ENCODE measurements at regions not wholly inside any gene's neighbourhood (a gene's known extent, or its start where the extent isn't known, plus 50 kb on each side); places are given as distances from the start of the nearest gene placed in this dataset.

DNA sequence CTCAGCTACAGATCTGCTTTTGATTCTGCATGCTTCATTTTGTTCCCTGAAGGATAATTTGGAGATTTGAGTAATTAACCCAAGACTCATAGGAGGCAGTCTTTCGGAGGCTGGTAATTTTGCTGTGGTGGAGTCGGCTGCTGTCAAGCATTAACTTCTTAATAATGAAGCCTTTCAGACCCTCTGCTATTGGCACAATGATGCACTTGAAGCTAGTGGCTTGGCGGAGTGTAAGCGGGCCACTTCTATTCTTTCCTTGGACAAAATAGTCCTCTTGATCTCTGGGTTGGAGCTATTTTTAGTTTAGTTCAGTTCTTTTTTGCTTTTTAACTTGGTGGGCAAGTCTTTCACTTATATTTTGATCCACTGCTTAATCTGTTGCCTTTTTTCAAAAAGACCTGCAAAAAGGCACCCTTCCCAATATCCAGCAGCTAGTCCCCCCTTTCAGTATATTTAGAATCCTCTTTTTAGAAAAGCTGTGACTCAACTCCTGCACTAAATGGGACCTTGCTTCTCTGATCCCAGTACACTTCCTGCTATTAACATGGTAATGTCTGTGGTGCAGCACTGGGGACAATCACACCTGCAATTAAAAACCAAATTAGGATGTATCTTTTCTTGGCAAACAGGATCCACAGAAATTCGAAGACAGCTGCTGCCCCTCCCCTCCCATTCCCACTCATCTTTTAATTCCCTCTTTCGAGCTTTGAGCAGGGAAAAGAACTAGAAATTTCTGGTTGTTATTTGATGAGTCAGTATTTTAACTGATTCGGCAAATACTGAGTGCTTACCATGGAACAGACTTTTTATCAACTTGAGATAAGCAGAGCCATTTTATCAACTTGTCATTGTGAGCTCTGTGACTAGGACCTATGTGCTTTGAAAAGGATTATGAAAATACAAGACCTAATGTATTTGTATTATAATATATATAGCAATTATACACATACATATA lies 169.4 kb upstream of the ANKRD55 start:
- TF ChIP-seq, protein P1, sequence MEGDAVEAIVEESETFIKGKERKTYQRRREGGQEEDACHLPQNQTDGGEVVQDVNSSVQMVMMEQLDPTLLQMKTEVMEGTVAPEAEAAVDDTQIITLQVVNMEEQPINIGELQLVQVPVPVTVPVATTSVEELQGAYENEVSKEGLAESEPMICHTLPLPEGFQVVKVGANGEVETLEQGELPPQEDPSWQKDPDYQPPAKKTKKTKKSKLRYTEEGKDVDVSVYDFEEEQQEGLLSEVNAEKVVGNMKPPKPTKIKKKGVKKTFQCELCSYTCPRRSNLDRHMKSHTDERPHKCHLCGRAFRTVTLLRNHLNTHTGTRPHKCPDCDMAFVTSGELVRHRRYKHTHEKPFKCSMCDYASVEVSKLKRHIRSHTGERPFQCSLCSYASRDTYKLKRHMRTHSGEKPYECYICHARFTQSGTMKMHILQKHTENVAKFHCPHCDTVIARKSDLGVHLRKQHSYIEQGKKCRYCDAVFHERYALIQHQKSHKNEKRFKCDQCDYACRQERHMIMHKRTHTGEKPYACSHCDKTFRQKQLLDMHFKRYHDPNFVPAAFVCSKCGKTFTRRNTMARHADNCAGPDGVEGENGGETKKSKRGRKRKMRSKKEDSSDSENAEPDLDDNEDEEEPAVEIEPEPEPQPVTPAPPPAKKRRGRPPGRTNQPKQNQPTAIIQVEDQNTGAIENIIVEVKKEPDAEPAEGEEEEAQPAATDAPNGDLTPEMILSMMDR (IDR thresholded peaks at IDR 0.05; ENCODE audit: insufficient read depth, low read length), result no peak
- TF ChIP-seq POLR2AphosphoS5 (IDR thresholded peaks at IDR 0.05; ENCODE audit: low read depth) (no peak), GABPA (IDR thresholded peaks at IDR 0.05; ENCODE audit: low read depth) (no peak), SPI1 (IDR thresholded peaks at IDR 0.05; ENCODE audit: borderline replicate concordance, low read depth) (no peak)
- TF ChIP-seq, protein P2, sequence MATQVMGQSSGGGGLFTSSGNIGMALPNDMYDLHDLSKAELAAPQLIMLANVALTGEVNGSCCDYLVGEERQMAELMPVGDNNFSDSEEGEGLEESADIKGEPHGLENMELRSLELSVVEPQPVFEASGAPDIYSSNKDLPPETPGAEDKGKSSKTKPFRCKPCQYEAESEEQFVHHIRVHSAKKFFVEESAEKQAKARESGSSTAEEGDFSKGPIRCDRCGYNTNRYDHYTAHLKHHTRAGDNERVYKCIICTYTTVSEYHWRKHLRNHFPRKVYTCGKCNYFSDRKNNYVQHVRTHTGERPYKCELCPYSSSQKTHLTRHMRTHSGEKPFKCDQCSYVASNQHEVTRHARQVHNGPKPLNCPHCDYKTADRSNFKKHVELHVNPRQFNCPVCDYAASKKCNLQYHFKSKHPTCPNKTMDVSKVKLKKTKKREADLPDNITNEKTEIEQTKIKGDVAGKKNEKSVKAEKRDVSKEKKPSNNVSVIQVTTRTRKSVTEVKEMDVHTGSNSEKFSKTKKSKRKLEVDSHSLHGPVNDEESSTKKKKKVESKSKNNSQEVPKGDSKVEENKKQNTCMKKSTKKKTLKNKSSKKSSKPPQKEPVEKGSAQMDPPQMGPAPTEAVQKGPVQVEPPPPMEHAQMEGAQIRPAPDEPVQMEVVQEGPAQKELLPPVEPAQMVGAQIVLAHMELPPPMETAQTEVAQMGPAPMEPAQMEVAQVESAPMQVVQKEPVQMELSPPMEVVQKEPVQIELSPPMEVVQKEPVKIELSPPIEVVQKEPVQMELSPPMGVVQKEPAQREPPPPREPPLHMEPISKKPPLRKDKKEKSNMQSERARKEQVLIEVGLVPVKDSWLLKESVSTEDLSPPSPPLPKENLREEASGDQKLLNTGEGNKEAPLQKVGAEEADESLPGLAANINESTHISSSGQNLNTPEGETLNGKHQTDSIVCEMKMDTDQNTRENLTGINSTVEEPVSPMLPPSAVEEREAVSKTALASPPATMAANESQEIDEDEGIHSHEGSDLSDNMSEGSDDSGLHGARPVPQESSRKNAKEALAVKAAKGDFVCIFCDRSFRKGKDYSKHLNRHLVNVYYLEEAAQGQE (IDR thresholded peaks at IDR 0.05; ENCODE audit: insufficient replicate concordance, low read depth), result no peak

All from HL-60 (cell line).